ENCODE measurements at regions not wholly inside any gene's neighbourhood (a gene's known extent, or its start where the extent isn't known, plus 50 kb on each side); places are given as distances from the start of the nearest gene placed in this dataset.
A peak's percentile ranks its signal among the peaks of the same experiment; 100 is the strongest.

GRCh38 chr1:214967865-214968575, 114.5 kb upstream of the KCNK2 start:
- TF ChIP-seq CTCF (IDR thresholded peaks at IDR 0.05; ENCODE audit: insufficient read depth, low read depth, low read length), result no peak
- H3K4me3 ChIP-seq (ENCODE audit: low read depth, low read length), result no peak overlapping the region
- peak; percentile 44 for DNase-seq (ENCODE audit: low read depth)

- DNase-seq (ENCODE audit: low read depth), result peak; percentile 60
- H3K4me3 ChIP-seq (ENCODE audit: low read depth, low read length), result no peak overlapping the region
- TF ChIP-seq CTCF (IDR thresholded peaks at IDR 0.05; ENCODE audit: insufficient read depth, low read depth, low read length), result no peak
Observed at GRCh38 chr1:214970016-214970415, 112.5 kb upstream of the KCNK2 start.

- no peak for DNase-seq (ENCODE audit: low read depth)
- H3K4me3 ChIP-seq (ENCODE audit: low read depth, low read length), result no peak overlapping the region
- no peak for TF ChIP-seq CTCF (IDR thresholded peaks at IDR 0.05; ENCODE audit: insufficient read depth, low read depth, low read length)
Observed at GRCh38 chr1:214971071-214971470, 111.5 kb upstream of the KCNK2 start.

- DNase-seq (ENCODE audit: low read depth), result no peak
- no peak for TF ChIP-seq CTCF (IDR thresholded peaks at IDR 0.05; ENCODE audit: insufficient read depth, low read depth, low read length)
- H3K4me3 ChIP-seq (ENCODE audit: low read depth, low read length), result no peak overlapping the region
Observed at GRCh38 chr1:214974002-214974401, 108.5 kb upstream of the KCNK2 start.

GRCh38 chr1:214976665-214977064, 105.9 kb upstream of the KCNK2 start:
- DNase-seq (ENCODE audit: low read depth), result no peak
- H3K4me3 ChIP-seq (ENCODE audit: low read depth, low read length), result no peak overlapping the region
- TF ChIP-seq CTCF (IDR thresholded peaks at IDR 0.05; ENCODE audit: insufficient read depth, low read depth, low read length), result no peak

- DNase-seq (ENCODE audit: low read depth), result peak; percentile 37
- no peak for TF ChIP-seq CTCF (IDR thresholded peaks at IDR 0.05; ENCODE audit: insufficient read depth, low read depth, low read length)
Observed at GRCh38 chr1:214977110-214977509, 105.4 kb upstream of the KCNK2 start.

More at GRCh38 chr1:214977110-214977509, 105.4 kb upstream of the KCNK2 start:
- H3K4me3 ChIP-seq (ENCODE audit: low read depth, low read length), result no peak overlapping the region
